GM12872 (cell line): ENCODE measurements at regions not wholly inside any gene's neighbourhood (a gene's known extent, or its start where the extent isn't known, plus 50 kb on each side); places are given as distances from the start of the nearest gene placed in this dataset.

ENCODE experiments used
- TF ChIP-seq, protein P1 (sequence below): IDR thresholded peaks from 3 replicates; pipeline ENCODE4 v1.5.1; 2011; ENCODE audit warnings: low read depth, mild to moderate bottlenecking, low read length, moderate library complexity; ENCODE audit not compliant: insufficient read depth

DNA sequence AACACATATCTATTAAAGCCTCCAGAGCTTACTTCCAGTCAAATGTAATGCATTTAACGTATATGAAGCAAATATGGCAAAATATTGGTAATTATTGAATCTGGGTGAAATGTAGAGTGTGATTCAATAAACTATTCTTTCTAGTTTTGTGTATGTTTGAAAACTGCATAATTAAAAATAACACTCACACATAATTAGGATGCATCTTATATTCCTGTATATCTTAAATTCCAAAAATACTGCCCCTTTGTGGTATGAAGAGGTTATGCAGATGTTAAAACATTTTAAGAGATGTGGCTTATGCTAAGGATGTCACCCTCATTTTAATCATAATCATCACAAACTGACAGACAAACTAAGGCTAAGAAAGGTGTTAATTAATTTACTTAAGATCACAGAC, 182.9 kb downstream of the COX18 start:
- TF ChIP-seq, protein P1, sequence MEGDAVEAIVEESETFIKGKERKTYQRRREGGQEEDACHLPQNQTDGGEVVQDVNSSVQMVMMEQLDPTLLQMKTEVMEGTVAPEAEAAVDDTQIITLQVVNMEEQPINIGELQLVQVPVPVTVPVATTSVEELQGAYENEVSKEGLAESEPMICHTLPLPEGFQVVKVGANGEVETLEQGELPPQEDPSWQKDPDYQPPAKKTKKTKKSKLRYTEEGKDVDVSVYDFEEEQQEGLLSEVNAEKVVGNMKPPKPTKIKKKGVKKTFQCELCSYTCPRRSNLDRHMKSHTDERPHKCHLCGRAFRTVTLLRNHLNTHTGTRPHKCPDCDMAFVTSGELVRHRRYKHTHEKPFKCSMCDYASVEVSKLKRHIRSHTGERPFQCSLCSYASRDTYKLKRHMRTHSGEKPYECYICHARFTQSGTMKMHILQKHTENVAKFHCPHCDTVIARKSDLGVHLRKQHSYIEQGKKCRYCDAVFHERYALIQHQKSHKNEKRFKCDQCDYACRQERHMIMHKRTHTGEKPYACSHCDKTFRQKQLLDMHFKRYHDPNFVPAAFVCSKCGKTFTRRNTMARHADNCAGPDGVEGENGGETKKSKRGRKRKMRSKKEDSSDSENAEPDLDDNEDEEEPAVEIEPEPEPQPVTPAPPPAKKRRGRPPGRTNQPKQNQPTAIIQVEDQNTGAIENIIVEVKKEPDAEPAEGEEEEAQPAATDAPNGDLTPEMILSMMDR = no peak

DNA sequence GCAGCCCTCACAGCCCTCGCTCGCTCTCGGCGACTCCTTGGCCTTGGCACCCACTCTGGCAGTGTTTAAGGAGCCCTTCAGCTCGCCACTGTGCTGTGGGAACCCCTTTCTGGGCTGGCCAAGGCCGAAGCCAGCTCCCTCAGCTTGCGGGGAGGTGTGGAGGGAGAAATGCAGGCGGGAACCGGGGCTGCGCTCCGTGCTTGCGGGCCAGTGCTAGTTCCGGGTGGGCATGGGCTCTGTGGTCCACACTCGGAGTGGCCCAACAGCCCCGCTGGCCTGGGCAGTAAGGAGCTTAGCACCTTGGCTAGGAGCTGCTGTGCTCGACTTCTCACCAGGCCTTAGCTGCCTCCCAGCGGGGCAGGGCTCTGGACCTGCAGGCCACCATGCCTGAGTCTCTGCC, 192.6 kb downstream of the COX18 start:
- TF ChIP-seq, protein P1 = no peak

DNA sequence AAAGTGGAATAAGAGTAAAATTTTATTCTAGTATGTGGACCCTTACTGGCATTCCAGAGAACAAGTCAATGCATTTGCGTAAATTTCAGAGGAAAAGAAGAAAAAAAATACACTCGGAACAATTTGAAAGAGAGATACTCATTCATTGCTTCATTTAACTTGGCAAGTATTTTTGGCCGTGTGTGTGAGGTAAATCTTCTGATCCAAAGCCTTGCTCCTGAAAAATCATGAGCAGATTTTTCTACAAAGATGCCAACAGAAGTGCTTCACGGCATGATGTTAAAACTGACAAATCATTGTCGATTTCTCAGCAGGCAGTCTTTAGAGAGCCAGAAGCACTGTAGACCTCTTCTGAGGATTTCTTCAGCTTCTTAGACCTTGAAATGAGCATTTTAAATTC, 194.0 kb downstream of the COX18 start:
- TF ChIP-seq, protein P1 = no peak

DNA sequence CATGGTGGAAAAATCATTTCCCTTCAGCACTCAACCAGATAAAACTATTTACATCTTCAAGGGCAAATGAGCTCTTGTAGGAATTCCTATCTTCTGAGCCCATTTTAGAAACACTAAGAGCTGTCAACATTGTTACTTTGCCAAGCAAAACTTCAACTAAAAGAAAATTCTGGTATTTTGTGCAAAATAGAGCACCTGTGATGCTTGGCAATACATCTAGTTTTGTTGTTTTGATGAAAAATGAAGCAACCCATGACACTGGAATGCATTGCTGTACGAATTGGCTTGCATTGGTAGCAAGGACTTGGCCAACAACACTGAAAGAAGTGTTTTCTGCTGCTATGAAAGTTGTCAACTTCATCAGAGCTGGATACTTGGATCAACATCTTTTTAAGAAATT, 194.4 kb downstream of the COX18 start:
- TF ChIP-seq, protein P1 = no peak

DNA sequence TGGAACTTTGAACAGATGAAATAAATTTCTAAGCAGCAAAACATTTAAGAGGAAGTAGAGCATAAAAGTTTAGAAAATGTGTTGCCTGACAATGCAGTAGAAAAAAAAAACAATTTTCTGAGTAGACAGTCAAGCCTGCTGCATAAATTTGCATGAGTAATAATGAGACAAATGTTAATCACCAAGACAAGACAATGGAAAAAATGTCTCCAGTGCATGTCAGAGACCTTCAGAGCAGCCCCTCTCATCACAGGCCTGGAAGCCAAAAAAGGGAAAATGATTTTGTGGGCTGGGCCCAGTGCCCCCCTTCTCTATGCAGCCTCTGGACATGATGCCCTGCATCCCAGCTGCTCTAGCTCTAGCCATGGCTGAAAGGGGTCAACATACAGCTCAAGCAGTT, 204.6 kb downstream of the COX18 start:
- TF ChIP-seq, protein P1 = no peak

DNA sequence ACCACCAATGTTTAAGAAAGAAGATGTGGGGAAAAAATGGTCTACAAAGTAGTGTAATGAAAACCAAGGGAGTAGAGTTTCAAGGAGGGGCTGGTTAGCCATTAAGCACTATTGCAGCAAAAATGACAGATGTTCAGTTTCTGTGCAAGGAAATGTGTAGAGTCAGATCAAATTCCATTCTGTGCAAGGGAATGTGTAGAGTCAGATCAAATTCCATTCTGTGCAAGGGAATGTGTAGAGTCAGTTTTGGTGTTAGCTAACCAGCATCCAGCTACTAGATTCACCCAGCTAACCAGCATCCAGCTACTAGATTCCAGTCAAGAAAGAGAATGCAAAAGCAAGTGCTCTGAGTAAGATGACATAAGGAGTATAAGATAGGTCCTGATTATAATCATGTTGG, 208.8 kb downstream of the COX18 start:
- TF ChIP-seq, protein P1 = no peak

DNA sequence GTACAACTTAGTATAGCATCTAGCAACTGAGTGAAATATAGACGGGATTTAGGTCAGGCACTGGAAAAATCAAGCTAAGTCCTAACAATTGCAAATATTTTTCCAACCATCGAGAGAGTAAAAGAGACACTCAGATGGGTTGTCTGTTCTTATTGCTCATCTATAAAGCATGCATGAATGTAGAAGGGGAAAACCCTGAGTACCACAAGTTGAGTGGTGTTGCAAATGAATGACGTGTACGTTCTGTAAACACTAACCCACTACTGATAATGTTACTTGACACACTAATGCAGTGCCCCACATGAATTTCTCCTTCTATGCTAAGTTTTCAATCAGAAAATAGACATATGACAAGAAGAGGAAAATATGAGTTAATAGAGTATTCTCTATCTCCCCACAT, 211.2 kb downstream of the COX18 start:
- TF ChIP-seq, protein P1 = no peak

DNA sequence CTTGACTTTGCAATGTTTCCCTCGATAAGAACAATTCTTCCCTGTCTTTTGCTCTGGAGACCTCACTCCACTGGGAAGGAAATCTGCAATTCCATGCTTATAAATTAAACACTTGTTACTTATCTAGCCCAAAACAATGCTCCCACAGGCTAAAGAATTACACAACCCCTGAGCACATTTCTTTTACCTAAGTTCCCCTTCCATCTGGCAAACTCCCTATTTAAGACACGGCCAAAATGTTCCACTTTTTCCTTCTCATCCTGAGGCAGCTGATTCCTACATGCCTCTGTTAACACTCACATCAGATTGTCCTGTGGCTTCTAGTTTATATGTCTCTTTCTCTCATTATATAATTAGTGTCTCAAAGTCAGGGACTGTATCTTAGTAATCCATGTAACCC, 211.7 kb downstream of the COX18 start:
- TF ChIP-seq, protein P1 = no peak
